Neural progenitor cell (in vitro differentiated cells): ENCODE measurements at regions not wholly inside any gene's neighbourhood (a gene's known extent, or its start where the extent isn't known, plus 50 kb on each side); places are given as distances from the start of the nearest gene placed in this dataset.

Source experiments
- DNase-seq: peaks from one replicate; pipeline ENCODE4 v3.0.0-alpha.2; 2016; ENCODE audit warnings: low spot score
- H2AFZ ChIP-seq: fragments of 200-600 bp; sonication (generic); replicated peaks from 2 replicates; pipeline ENCODE4 v1.6.1; 2016; ENCODE audit warnings: antibody characterized with exemption
- H3F3A ChIP-seq: fragments of 200-600 bp; sonication (generic); 2 replicates; pipeline ENCODE4 v1.6.1; 2016; ENCODE audit warnings: antibody characterized with exemption, low read depth
- H3K27ac ChIP-seq: fragments of 200-600 bp; sonication (generic); 2 replicates; pipeline ENCODE4 v1.5.1; 2016; ENCODE audit warnings: mild to moderate bottlenecking
- H3K27me3 ChIP-seq: fragments of 200-600 bp; sonication (generic); 2 replicates; pipeline ENCODE4 v1.6.1; 2016; ENCODE audit warnings: mild to moderate bottlenecking, moderate library complexity
- H3K36me3 ChIP-seq: fragments of 200-600 bp; sonication (generic); 2 replicates; pipeline ENCODE4 v1.5.1; 2016
- H3K4me1 ChIP-seq: fragments of 200-600 bp; sonication (generic); 2 replicates; pipeline ENCODE4 v1.6.1; 2016; ENCODE audit warnings: mixed run types
- H3K4me2 ChIP-seq: fragments of 200-600 bp; sonication (generic); 2 replicates; pipeline ENCODE4 v1.6.1; 2016
- H3K4me3 ChIP-seq: fragments of 200-600 bp; sonication (generic); 2 replicates; pipeline ENCODE4 v1.5.1; 2016
- H3K79me2 ChIP-seq: fragments of 200-600 bp; sonication (generic); 2 replicates; pipeline ENCODE4 v1.6.1; 2016; ENCODE audit warnings: low read depth
- H3K9ac ChIP-seq: fragments of 200-600 bp; sonication (generic); 2 replicates; pipeline ENCODE4 v1.6.1; 2016
- H3K9me3 ChIP-seq: fragments of 200-600 bp; sonication (generic); 2 replicates; pipeline ENCODE4 v1.5.1; 2016; ENCODE audit warnings: low read depth
- H4K20me1 ChIP-seq: fragments of 200-600 bp; sonication (generic); 2 replicates; pipeline ENCODE4 v1.6.1; 2016; ENCODE audit warnings: low read depth
- H3K27ac Mint-ChIP-seq: 3 replicates; pipeline ENCODE4 v1.8.0; 2021; ENCODE audit warnings: mixed read lengths
- H3K27me3 Mint-ChIP-seq: 2 replicates; pipeline ENCODE4 v1.8.0; 2022; ENCODE audit warnings: low read depth, mild to moderate bottlenecking, inconsistent platforms, moderate library complexity, mixed read lengths; ENCODE audit not compliant: insufficient read depth
- H3K36me3 Mint-ChIP-seq: 3 replicates; pipeline ENCODE4 v1.8.0; 2021; ENCODE audit warnings: mixed read lengths
- H3K4me1 Mint-ChIP-seq: 3 replicates; pipeline ENCODE4 v1.8.0; 2021; ENCODE audit warnings: mixed read lengths
- H3K4me3 Mint-ChIP-seq: 3 replicates; pipeline ENCODE4 v1.8.0; 2021; ENCODE audit warnings: mild to moderate bottlenecking, moderate library complexity, mixed read lengths
- H3K9me3 Mint-ChIP-seq: 3 replicates; pipeline ENCODE4 v1.8.0; 2020; ENCODE audit warnings: mixed read lengths
- EZH2 ChIP-seq: fragments of 200-600 bp; sonication (generic); IDR thresholded peaks from 2 replicates; pipeline ENCODE4 v1.6.1; 2017; ENCODE audit warnings: antibody characterized with exemption, mild to moderate bottlenecking, moderate library complexity
- EZH2phosphoT487 ChIP-seq: fragments of 200-600 bp; sonication (generic); IDR thresholded peaks from 2 replicates; pipeline ENCODE4 v1.6.1; 2017; ENCODE audit warnings: antibody characterized with exemption
- TF ChIP-seq, protein P1 (sequence below): fragments of 200-600 bp; sonication (generic); IDR thresholded peaks from 2 replicates; pipeline ENCODE4 v1.5.1; 2017; ENCODE audit warnings: antibody characterized with exemption, mild to moderate bottlenecking

DNA sequence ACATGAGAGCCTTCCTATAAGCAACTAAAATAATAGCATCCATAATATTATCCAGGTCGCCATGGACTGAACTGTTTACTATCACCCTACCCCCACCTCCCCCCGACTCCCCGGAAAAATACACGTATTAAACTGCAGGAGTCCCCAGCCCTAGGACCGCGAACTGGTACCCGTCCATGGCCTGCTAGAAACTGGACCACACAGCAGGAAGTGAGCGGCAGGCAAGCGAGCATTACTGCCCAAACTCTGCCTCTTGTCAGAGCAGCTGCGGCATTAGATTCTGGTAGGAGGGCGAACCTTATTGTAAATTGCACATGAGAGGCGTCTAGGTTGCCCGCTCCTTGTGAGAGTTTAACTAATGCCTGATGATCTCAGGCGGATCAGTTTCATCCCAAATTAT is 405.8 kb upstream of the ADGRL3 start:
- H3K4me1 ChIP-seq = no peaks in the 10 kb centered on the region
- TF ChIP-seq EZH2 (no peak), EZH2phosphoT487 (no peak)
- TF ChIP-seq, protein P1, sequence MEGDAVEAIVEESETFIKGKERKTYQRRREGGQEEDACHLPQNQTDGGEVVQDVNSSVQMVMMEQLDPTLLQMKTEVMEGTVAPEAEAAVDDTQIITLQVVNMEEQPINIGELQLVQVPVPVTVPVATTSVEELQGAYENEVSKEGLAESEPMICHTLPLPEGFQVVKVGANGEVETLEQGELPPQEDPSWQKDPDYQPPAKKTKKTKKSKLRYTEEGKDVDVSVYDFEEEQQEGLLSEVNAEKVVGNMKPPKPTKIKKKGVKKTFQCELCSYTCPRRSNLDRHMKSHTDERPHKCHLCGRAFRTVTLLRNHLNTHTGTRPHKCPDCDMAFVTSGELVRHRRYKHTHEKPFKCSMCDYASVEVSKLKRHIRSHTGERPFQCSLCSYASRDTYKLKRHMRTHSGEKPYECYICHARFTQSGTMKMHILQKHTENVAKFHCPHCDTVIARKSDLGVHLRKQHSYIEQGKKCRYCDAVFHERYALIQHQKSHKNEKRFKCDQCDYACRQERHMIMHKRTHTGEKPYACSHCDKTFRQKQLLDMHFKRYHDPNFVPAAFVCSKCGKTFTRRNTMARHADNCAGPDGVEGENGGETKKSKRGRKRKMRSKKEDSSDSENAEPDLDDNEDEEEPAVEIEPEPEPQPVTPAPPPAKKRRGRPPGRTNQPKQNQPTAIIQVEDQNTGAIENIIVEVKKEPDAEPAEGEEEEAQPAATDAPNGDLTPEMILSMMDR = no peak
- no peaks in the 10 kb centered on the region for H3K36me3 Mint-ChIP-seq

DNA sequence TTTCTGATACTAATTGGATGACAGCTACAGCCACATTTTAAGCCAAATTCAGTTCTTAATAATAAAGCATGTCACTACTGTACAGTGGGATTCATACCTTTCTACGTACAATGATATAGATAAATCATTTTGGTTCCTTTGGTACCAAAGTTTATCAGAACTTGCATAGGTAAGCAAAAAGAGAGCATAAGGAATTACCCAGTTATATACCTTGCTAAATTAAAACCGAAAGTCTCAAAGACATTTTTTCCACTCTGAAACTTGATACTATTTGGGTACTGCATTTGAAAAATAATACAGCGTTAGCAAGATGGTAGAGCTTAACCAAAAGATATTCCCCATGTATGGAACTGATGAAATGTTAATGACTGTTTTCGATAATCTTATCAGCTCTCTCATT is 400.9 kb upstream of the ADGRL3 start:
- Histone ChIP-seq H3K4me2 (no peak overlapping the region), H3K27me3 (no peaks in the 10 kb centered on the region), H3K4me1 (no peaks in the 10 kb centered on the region), H3K4me3 (no peak overlapping the region), H3K9me3 (no peaks in the 10 kb centered on the region), H3K36me3 (no peaks in the 10 kb centered on the region), H3K79me2 (no peaks in the 10 kb centered on the region), H3K9ac (no peak overlapping the region), H4K20me1 (no peaks in the 10 kb centered on the region), H3F3A (no peaks in the 10 kb centered on the region), H2AFZ (no peak overlapping the region), H3K27ac (no peak overlapping the region)
- Mint-ChIP-seq H3K9me3 (no peaks in the 10 kb centered on the region), H3K36me3 (no peaks in the 10 kb centered on the region), H3K27me3 (peaks cover 2% of the 10 kb centered on the region), H3K4me1 (no peaks in the 10 kb centered on the region), H3K4me3 (no peak overlapping the region), H3K27ac (no peak overlapping the region)
- TF ChIP-seq EZH2 = no peak
- TF ChIP-seq, protein P1 = no peak
- TF ChIP-seq EZH2phosphoT487 = no peak
- DNase-seq = no peak

More for the DNA sequence above, 405.8 kb upstream of the ADGRL3 start:
- no peaks in the 10 kb centered on the region for H3K4me1 Mint-ChIP-seq
- H3K9me3 Mint-ChIP-seq = no peaks in the 10 kb centered on the region
- Histone ChIP-seq H3K4me2 (no peak overlapping the region), H3K36me3 (no peaks in the 10 kb centered on the region), H4K20me1 (no peaks in the 10 kb centered on the region), H3K4me3 (no peak overlapping the region), H3K79me2 (no peaks in the 10 kb centered on the region), H3K9ac (no peak overlapping the region), H3K9me3 (no peaks in the 10 kb centered on the region), H3F3A (no peaks in the 10 kb centered on the region), H3K27ac (no peak overlapping the region), H3K27me3 (no peaks in the 10 kb centered on the region), H2AFZ (no peak overlapping the region)
- peaks cover 2% of the 10 kb centered on the region for H3K27me3 Mint-ChIP-seq
- DNase-seq = no peak
- H3K27ac Mint-ChIP-seq = no peak overlapping the region
- no peak overlapping the region for H3K4me3 Mint-ChIP-seq

DNA sequence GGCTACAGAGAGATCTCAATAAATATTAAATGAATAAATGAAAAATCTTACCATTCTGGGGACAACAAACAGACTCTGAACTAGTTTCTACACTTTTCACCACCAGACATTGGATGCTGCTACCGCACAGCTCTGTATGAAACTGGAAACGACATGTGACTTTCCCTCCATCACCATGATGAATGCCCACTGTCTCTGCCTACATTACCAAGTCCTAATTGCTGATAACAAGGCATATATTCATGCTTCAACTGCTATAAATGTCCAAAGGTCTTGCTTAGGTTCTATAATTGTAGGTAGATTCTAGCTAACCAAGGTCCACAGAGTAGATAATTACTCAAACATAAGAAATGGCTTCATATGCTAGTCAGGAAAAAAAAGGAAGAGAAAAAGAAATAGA is 399.4 kb upstream of the ADGRL3 start:
- H3K4me3 Mint-ChIP-seq = no peak overlapping the region
- no peaks in the 10 kb centered on the region for H3K4me1 Mint-ChIP-seq
- Histone ChIP-seq H3K27ac (no peak overlapping the region), H3K4me1 (no peaks in the 10 kb centered on the region), H3K9me3 (no peaks in the 10 kb centered on the region), H3K79me2 (no peaks in the 10 kb centered on the region), H3K27me3 (no peaks in the 10 kb centered on the region), H3F3A (no peaks in the 10 kb centered on the region), H4K20me1 (no peaks in the 10 kb centered on the region), H3K9ac (no peak overlapping the region), H3K36me3 (no peaks in the 10 kb centered on the region), H2AFZ (no peak overlapping the region), H3K4me3 (no peak overlapping the region), H3K4me2 (no peak overlapping the region)
- H3K9me3 Mint-ChIP-seq = no peaks in the 10 kb centered on the region
- TF ChIP-seq, protein P1 = no peak
- TF ChIP-seq EZH2 (no peak), EZH2phosphoT487 (no peak)
- H3K27ac Mint-ChIP-seq = no peak overlapping the region
- H3K36me3 Mint-ChIP-seq = no peaks in the 10 kb centered on the region
- H3K27me3 Mint-ChIP-seq = peaks cover 2% of the 10 kb centered on the region
- DNase-seq = no peak
